ENCODE measurements at regions not wholly inside any gene's neighbourhood (a gene's known extent, or its start where the extent isn't known, plus 50 kb on each side); places are given as distances from the start of the nearest gene placed in this dataset.

GRCh38 chr4:36758312-36759178, 477.1 kb downstream of the DTHD1 start:
- H3K79me2 ChIP-seq = no peaks in the 10 kb centered on the region
- H3K9me3 ChIP-seq (ENCODE audit: low read depth) = no peaks in the 10 kb centered on the region
- no peak for TF ChIP-seq CTCF (IDR thresholded peaks at IDR 0.05; ENCODE audit: poor library complexity)
- no peak for TF ChIP-seq EZH2phosphoT487 (IDR thresholded peaks at IDR 0.05; ENCODE audit: low read depth, severe bottlenecking, unreplicated experiment)
- TF ChIP-seq EZH2 (IDR thresholded peaks at IDR 0.05; ENCODE audit: borderline replicate concordance) = no peak
- H3K9me2 ChIP-seq (replicated peaks; ENCODE audit: insufficient read depth) = no peaks in the 10 kb centered on the region
- H2AFZ ChIP-seq = no peak overlapping the region
- H3K4me1 ChIP-seq (ENCODE audit: insufficient read depth) = no peaks in the 10 kb centered on the region
- H3K27me3 ChIP-seq = no peaks in the 10 kb centered on the region
- no peak overlapping the region for H3K4me2 ChIP-seq
- no peaks in the 10 kb centered on the region for H3K36me3 ChIP-seq (replicated peaks; ENCODE audit: insufficient read depth, low read depth)
- no peak overlapping the region for H3K4me3 ChIP-seq
- H3K27ac ChIP-seq = peak overlapping the region; percentile 63
- no peaks in the 10 kb centered on the region for H4K20me1 ChIP-seq (ENCODE audit: insufficient read depth, poor library complexity, severe bottlenecking)
- DNase-seq (ENCODE audit: low spot score) = peak; percentile 10
- 69% methylated on average over 9 of the region's 9 CpGs for WGBS (ENCODE audit: low lambda C conversion rate, missing lambda C conversion rate)

GRCh38 chr4:36761607-36762006, 480.2 kb downstream of the DTHD1 start:
- 77% methylated on average over 4 of the region's 4 CpGs for WGBS (ENCODE audit: low lambda C conversion rate, missing lambda C conversion rate)
- H3K79me2 ChIP-seq = no peaks in the 10 kb centered on the region
- H3K27ac ChIP-seq = no peak overlapping the region
- no peaks in the 10 kb centered on the region for H3K27me3 ChIP-seq
- no peak for DNase-seq (ENCODE audit: low spot score)
- no peak overlapping the region for H3K4me3 ChIP-seq
- no peaks in the 10 kb centered on the region for H4K20me1 ChIP-seq (ENCODE audit: insufficient read depth, poor library complexity, severe bottlenecking)
- no peaks in the 10 kb centered on the region for H3K36me3 ChIP-seq (replicated peaks; ENCODE audit: insufficient read depth, low read depth)
- no peak overlapping the region for H2AFZ ChIP-seq
- no peaks in the 10 kb centered on the region for H3K9me2 ChIP-seq (replicated peaks; ENCODE audit: insufficient read depth)
- no peak for TF ChIP-seq EZH2 (IDR thresholded peaks at IDR 0.05; ENCODE audit: borderline replicate concordance)
- no peak for TF ChIP-seq CTCF (IDR thresholded peaks at IDR 0.05; ENCODE audit: poor library complexity)
- TF ChIP-seq EZH2phosphoT487 (IDR thresholded peaks at IDR 0.05; ENCODE audit: low read depth, severe bottlenecking, unreplicated experiment) = no peak
- no peaks in the 10 kb centered on the region for H3K4me1 ChIP-seq (ENCODE audit: insufficient read depth)
- no peak overlapping the region for H3K4me2 ChIP-seq
- H3K9me3 ChIP-seq (ENCODE audit: low read depth) = no peaks in the 10 kb centered on the region

GRCh38 chr4:36763814-36764213, 480.7 kb upstream of the NWD2 start:
- no peaks in the 10 kb centered on the region for H3K9me3 ChIP-seq (ENCODE audit: low read depth)
- H3K4me1 ChIP-seq (ENCODE audit: insufficient read depth) = no peaks in the 10 kb centered on the region
- no peak overlapping the region for H3K4me2 ChIP-seq
- 90% methylated on average over 1 of the region's 1 CpG for whole genome bisulfite sequencing (ENCODE audit: low lambda C conversion rate, missing lambda C conversion rate)
- no peaks in the 10 kb centered on the region for H3K9me2 ChIP-seq (replicated peaks; ENCODE audit: insufficient read depth)
- no peaks in the 10 kb centered on the region for H3K36me3 ChIP-seq (replicated peaks; ENCODE audit: insufficient read depth, low read depth)
- TF ChIP-seq EZH2phosphoT487 (IDR thresholded peaks at IDR 0.05; ENCODE audit: low read depth, severe bottlenecking, unreplicated experiment) (no peak), CTCF (IDR thresholded peaks at IDR 0.05; ENCODE audit: poor library complexity) (no peak), EZH2 (IDR thresholded peaks at IDR 0.05; ENCODE audit: borderline replicate concordance) (no peak)
- H3K4me3 ChIP-seq = no peak overlapping the region
- no peak for DNase-seq (ENCODE audit: low spot score)
- H3K79me2 ChIP-seq = no peaks in the 10 kb centered on the region
- H2AFZ ChIP-seq = no peak overlapping the region
- H3K27me3 ChIP-seq = no peaks in the 10 kb centered on the region
- H3K27ac ChIP-seq = no peak overlapping the region
- H4K20me1 ChIP-seq (ENCODE audit: insufficient read depth, poor library complexity, severe bottlenecking) = no peaks in the 10 kb centered on the region

Data from hepatocyte (in vitro differentiated cells).